ENCODE measurements at regions not wholly inside any gene's neighbourhood (a gene's known extent, or its start where the extent isn't known, plus 50 kb on each side); places are given as distances from the start of the nearest gene placed in this dataset.

DNA sequence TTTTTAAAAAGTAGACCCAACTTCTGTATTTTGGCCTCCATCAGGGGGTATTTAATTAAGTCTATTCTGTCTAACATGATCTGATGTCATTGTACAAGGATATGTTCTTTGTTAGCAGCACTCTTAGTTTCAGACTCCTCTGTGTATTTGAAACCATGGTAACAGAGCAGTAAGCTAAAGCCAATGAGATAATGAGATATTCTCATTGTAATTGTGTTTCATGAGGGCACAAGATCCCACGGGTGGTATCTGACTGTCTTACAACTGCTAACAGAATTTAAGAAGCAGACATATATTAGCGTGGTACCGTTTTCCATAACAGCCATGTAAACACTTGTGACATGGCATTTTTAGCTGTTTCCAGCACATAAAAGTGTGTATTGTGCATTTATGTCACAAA lies 251.2 kb upstream of the VEPH1 start:
- Histone ChIP-seq H4K91ac (replicated peaks; ENCODE audit: insufficient read length, low read length) (no peak overlapping the region), H3K56ac (replicated peaks; ENCODE audit: insufficient read length, low read depth, low read length) (no peak overlapping the region), H2BK5ac (ENCODE audit: low read depth, low read length) (no peak overlapping the region), H3K4ac (replicated peaks; ENCODE audit: insufficient read length, low read depth, low read length) (no peak overlapping the region), H3K9ac (replicated peaks in 1 of 4; ENCODE audit: extremely low read depth in 1 of 4, low read depth in 3 of 4, low read length in 3 of 4) (no peak overlapping the region), H2BK120ac (replicated peaks; ENCODE audit: low read depth, low read length) (no peak overlapping the region), H2AK5ac (ENCODE audit: low read depth, low read length) (no peak overlapping the region), H3K9me3 (ENCODE audit: insufficient read depth in 2 of 2, low read depth in 1 of 2, low read length in 1 of 2) (no peaks in the 10 kb centered on the region), H3K79me1 (ENCODE audit: low read depth, low read length) (no peaks in the 10 kb centered on the region), H2AFZ (ENCODE audit: low read length) (no peak overlapping the region), H3K79me2 (ENCODE audit: control insufficient read depth in 1 of 2, insufficient read depth in 2 of 2, low read length in 2 of 2) (no peaks in the 10 kb centered on the region), H4K20me1 (replicated peaks in 1 of 2; ENCODE audit: control insufficient read depth in 1 of 2, insufficient read depth in 2 of 2, low read length in 2 of 2) (no peaks in the 10 kb centered on the region), H3K4me2 (ENCODE audit: insufficient read depth in 1 of 2, low read depth in 2 of 2, low read length in 2 of 2) (0 out of 4 replicates have a peak overlapping the region, but pooled peaks of 1 of the 2 experiments have one; percentile 47), H3K4me1 (replicated peaks in 1 of 4; ENCODE audit: control insufficient read depth in 3 of 4, insufficient read depth in 4 of 4, low read length in 3 of 4) (peaks cover 0 to 6% (median 3%) of the 10 kb centered on the region in 4 experiments; a peak in 2 of 7 replicates), H3K36me3 (ENCODE audit: control insufficient read depth in 2 of 4, insufficient read depth in 4 of 4, low read length in 3 of 4) (no peaks in the 10 kb centered on the region), H3K27ac (ENCODE audit: low read depth, low read length) (no peak overlapping the region; the same call in 1 of the 2 replicates), H2BK15ac (ENCODE audit: low read length) (no peak overlapping the region), H2BK12ac (ENCODE audit: low read depth, low read length) (no peak overlapping the region), H3K4me3 (ENCODE audit: extremely low read depth in 1 of 4, insufficient read depth in 2 of 4, low read depth in 3 of 4, low read length in 4 of 4) (no peak overlapping the region), H3K27me3 (replicated peaks in 1 of 4; ENCODE audit: control insufficient read depth in 3 of 4, extremely low read depth in 1 of 4, insufficient read depth in 3 of 4, low read length in 3 of 4) (no peaks in the 10 kb centered on the region), H3K18ac (ENCODE audit: extremely low read depth, low read length) (no peak overlapping the region), H3K23ac (ENCODE audit: insufficient read length) (no peak overlapping the region), H2BK20ac (ENCODE audit: low read length) (no peak overlapping the region), H4K5ac (ENCODE audit: insufficient read length, low read depth, low read length) (no peak overlapping the region), H3K23me2 (ENCODE audit: low read depth, low read length) (no peaks in the 10 kb centered on the region), H3K14ac (ENCODE audit: insufficient read length) (no peak overlapping the region), H4K8ac (ENCODE audit: extremely low read depth, insufficient read depth, low read length) (no peak overlapping the region)
- DNase-seq (ENCODE audit: low read depth in 1 of 2, low spot score in 2 of 2) (no peak), FAIRE-seq (no peak)
- POLR2A ChIA-PET (ENCODE audit: partially characterized antibody): no interaction called here
- 88% methylated on average over 3 of the region's 3 CpGs; no CpG with 5 or more reads in 1 of the 2 experiments for WGBS, 2 experiments (ENCODE audit: extremely low coverage in 1 of 2, insufficient coverage in 1 of 2, insufficient read length in 1 of 2, insufficient replicate concordance in 2 of 2, low coverage in 1 of 2, low lambda C conversion rate in 2 of 2, missing lambda C conversion rate in 1 of 2)
- CTCF ChIA-PET (ENCODE audit: partially characterized antibody): interaction anchor here (0.6 to 1.4 kb wide), 6 partner anchors 10 to 610 kb away, joined by 3 to 6 read pairs (median 3); no protein-coding TSS in a partner anchor
- TF ChIP-seq RAD21 (IDR thresholded peaks at IDR 0.05 in 1 of 2, conservative IDR thresholded peaks at IDR 0.05 in 1 of 2; ENCODE audit: low read depth in 2 of 2, low read length in 2 of 2) (no peak), SAP30 (IDR thresholded peaks at IDR 0.05; ENCODE audit: insufficient read depth, insufficient replicate concordance, low read length) (no peak), CREB1 (IDR thresholded peaks at IDR 0.05) (no peak), HDAC6 (IDR thresholded peaks at IDR 0.05; ENCODE audit: low read depth, low read length) (no peak), RBBP5 (IDR thresholded peaks at IDR 0.05; ENCODE audit: borderline replicate concordance, low read depth, low read length) (no peak), PHF8 (conservative IDR thresholded peaks at IDR 0.05; ENCODE audit: low read depth, low read length) (no peak), TAF7 (optimal IDR thresholded peaks at IDR 0.05; ENCODE audit: borderline replicate concordance, low read depth, low read length) (no peak), EP300 (IDR thresholded peaks at IDR 0.05; ENCODE audit: borderline replicate concordance in 1 of 2, low read depth in 2 of 2, low read length in 2 of 2) (no peak)
- TF ChIP-seq, protein P1, sequence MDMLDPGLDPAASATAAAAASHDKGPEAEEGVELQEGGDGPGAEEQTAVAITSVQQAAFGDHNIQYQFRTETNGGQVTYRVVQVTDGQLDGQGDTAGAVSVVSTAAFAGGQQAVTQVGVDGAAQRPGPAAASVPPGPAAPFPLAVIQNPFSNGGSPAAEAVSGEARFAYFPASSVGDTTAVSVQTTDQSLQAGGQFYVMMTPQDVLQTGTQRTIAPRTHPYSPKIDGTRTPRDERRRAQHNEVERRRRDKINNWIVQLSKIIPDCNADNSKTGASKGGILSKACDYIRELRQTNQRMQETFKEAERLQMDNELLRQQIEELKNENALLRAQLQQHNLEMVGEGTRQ (IDR thresholded peaks at IDR 0.05; ENCODE audit: low read length): no peak
